OCI-LY1 (cell line): ENCODE measurements at regions not wholly inside any gene's neighbourhood (a gene's known extent, or its start where the extent isn't known, plus 50 kb on each side); places are given as distances from the start of the nearest gene placed in this dataset.

Experiments
- CTCF ChIP-seq: fragments of 200-600 bp; sonication (generic), shearing (Covaris generic); IDR thresholded peaks from 2 replicates; pipeline ENCODE4 v1.5.1; 2017; ENCODE audit warnings: mild to moderate bottlenecking, antibody characterized with exemption, low read length, moderate library complexity, mixed read lengths
- EZH2 ChIP-seq: fragments of 200-600 bp; sonication (generic), shearing (Covaris generic); IDR thresholded peaks from 2 replicates; pipeline ENCODE4 v1.8.0; 2017; ENCODE audit warnings: borderline replicate concordance, mixed run types, mild to moderate bottlenecking, antibody characterized with exemption, low read length, moderate library complexity, mixed read lengths

- TF ChIP-seq CTCF: no peak
- no peak for TF ChIP-seq EZH2
These were observed 125.9 kb upstream of the SPON1 start for GRCh38 chr11:13836666-13837065.
